Activated T-cell treated with anti-CD3 and anti-CD28 coated beads, Interleukin-2, amount 50 U/mL, for 72 hours (primary cell): ENCODE measurements at regions not wholly inside any gene's neighbourhood (a gene's known extent, or its start where the extent isn't known, plus 50 kb on each side); places are given as distances from the start of the nearest gene placed in this dataset.
A peak's percentile ranks its signal among the peaks of the same experiment; 100 is the strongest.
"Not testable (repeated sequence)": the region's sequence is repeated elsewhere in the genome, so short reads cannot be mapped to it uniquely, and the experiment has no call there.

Source experiments
- ATAC-seq, 2 donors: fragments of 150-1000 bp; cut with Tn5 transposase; replicated peaks in 1 of 2; 2 replicates each; pipeline ENCODE4 v1.10.0; 2021; ENCODE audit warnings: moderate library complexity in 2 of 2, mild to moderate bottlenecking in 1 of 2
- DNase-seq, 2 donors: peaks; one replicate each; pipeline ENCODE4 v3.0.0; 2021 to 2022; ENCODE audit warnings: mixed read lengths in 1 of 2
- H3K27ac Mint-ChIP-seq: one replicate; pipeline ENCODE4 v1.8.0; 2022; ENCODE audit warnings: mild to moderate bottlenecking, moderate library complexity, mixed read lengths
- H3K27me3 Mint-ChIP-seq: one replicate; pipeline ENCODE4 v1.8.0; 2022; ENCODE audit warnings: low read depth, mixed read lengths
- H3K36me3 Mint-ChIP-seq, 2 donors: one replicate each; pipeline ENCODE4 v1.8.0; 2022; ENCODE audit warnings: mixed read lengths in 2 of 2, mild to moderate bottlenecking in 1 of 2; ENCODE audit not compliant: insufficient read depth in 2 of 2
- H3K4me1 Mint-ChIP-seq: one replicate; pipeline ENCODE4 v1.8.0; 2022; ENCODE audit warnings: low read depth, mixed read lengths
- H3K4me3 Mint-ChIP-seq, 2 donors: one replicate each; pipeline ENCODE4 v1.8.0; 2022; ENCODE audit warnings: mild to moderate bottlenecking in 2 of 2, mixed read lengths in 2 of 2, moderate library complexity in 2 of 2
- H3K9me3 Mint-ChIP-seq, 2 donors: one replicate each; pipeline ENCODE4 v1.8.0; 2022; ENCODE audit warnings: mixed read lengths in 2 of 2

- Mint-ChIP-seq H3K27me3 (no peaks in the 10 kb centered on the region), H3K36me3 (no peaks in the 10 kb centered on the region), H3K9me3 (peaks cover 3 to 4% of the 10 kb centered on the region in 2 donors), H3K4me3 (no peak overlapping the region), H3K4me1 (no peaks in the 10 kb centered on the region), H3K27ac (no peak overlapping the region)
- ATAC-seq, result peak in 1 of 2 donors; percentile 35
- peak; percentile 37 to 48 for DNase-seq
Observed at GRCh38 chr14:37985826-37986470, 221.8 kb upstream of the SSTR1 start.

GRCh38 chr14:37988472-37988871 lies 219.2 kb upstream of the SSTR1 start:
- no peak overlapping the region for H3K4me3 Mint-ChIP-seq
- no peaks in the 10 kb centered on the region for H3K9me3 Mint-ChIP-seq
- ATAC-seq (no peak), DNase-seq (no peak)
- no peaks in the 10 kb centered on the region for H3K4me1 Mint-ChIP-seq
- no peak overlapping the region for H3K27ac Mint-ChIP-seq
- no peaks in the 10 kb centered on the region for H3K36me3 Mint-ChIP-seq
- no peaks in the 10 kb centered on the region for H3K27me3 Mint-ChIP-seq

- H3K27ac Mint-ChIP-seq, result no peak overlapping the region
- ATAC-seq, result no peak
Observed at GRCh38 chr14:37991027-37991426, 216.7 kb upstream of the SSTR1 start.

GRCh38 chr14:37992499-37992898 lies 215.2 kb upstream of the SSTR1 start:
- H3K27ac Mint-ChIP-seq, result no peak overlapping the region
- no peaks in the 10 kb centered on the region for H3K9me3 Mint-ChIP-seq
- H3K36me3 Mint-ChIP-seq, result no peaks in the 10 kb centered on the region

More at GRCh38 chr14:37991027-37991426, 216.7 kb upstream of the SSTR1 start:
- Mint-ChIP-seq H3K4me3 (no peak overlapping the region), H3K4me1 (no peaks in the 10 kb centered on the region), H3K36me3 (no peaks in the 10 kb centered on the region), H3K27me3 (no peaks in the 10 kb centered on the region), H3K9me3 (no peaks in the 10 kb centered on the region)
- DNase-seq, result no peak

GRCh38 chr14:37994846-37995372 lies 212.8 kb upstream of the SSTR1 start:
- Mint-ChIP-seq H3K4me3 (no peak overlapping the region), H3K4me1 (no peaks in the 10 kb centered on the region), H3K9me3 (no peaks in the 10 kb centered on the region), H3K36me3 (no peaks in the 10 kb centered on the region), H3K27ac (no peak overlapping the region), H3K27me3 (no peaks in the 10 kb centered on the region)
- ATAC-seq, result no peak
- no peak for DNase-seq

More at GRCh38 chr14:37992499-37992898, 215.2 kb upstream of the SSTR1 start:
- no peaks in the 10 kb centered on the region for H3K27me3 Mint-ChIP-seq
- ATAC-seq, result no peak
- no peak for DNase-seq
- no peaks in the 10 kb centered on the region for H3K4me1 Mint-ChIP-seq
- H3K4me3 Mint-ChIP-seq, result no peak overlapping the region

GRCh38 chr14:37997017-37997416 lies 210.7 kb upstream of the SSTR1 start:
- DNase-seq (no peak), ATAC-seq (no peak)
- H3K36me3 Mint-ChIP-seq, result no peaks in the 10 kb centered on the region
- no peaks in the 10 kb centered on the region for H3K27me3 Mint-ChIP-seq
- no peak overlapping the region for H3K4me3 Mint-ChIP-seq
- H3K4me1 Mint-ChIP-seq, result no peaks in the 10 kb centered on the region
- H3K27ac Mint-ChIP-seq, result no peak overlapping the region
- no peaks in the 10 kb centered on the region for H3K9me3 Mint-ChIP-seq

GRCh38 chr14:38000340-38000739 lies 207.4 kb upstream of the SSTR1 start:
- H3K4me1 Mint-ChIP-seq, result no peaks in the 10 kb centered on the region
- ATAC-seq (no peak), DNase-seq (no peak)
- H3K27me3 Mint-ChIP-seq, result no peaks in the 10 kb centered on the region
- no peak overlapping the region for H3K27ac Mint-ChIP-seq
- no peaks in the 10 kb centered on the region for H3K36me3 Mint-ChIP-seq
- H3K4me3 Mint-ChIP-seq, result no peak overlapping the region
- H3K9me3 Mint-ChIP-seq, result no peaks in the 10 kb centered on the region

- Mint-ChIP-seq H3K4me3 (no peak overlapping the region), H3K9me3 (no peaks in the 10 kb centered on the region), H3K4me1 (no peaks in the 10 kb centered on the region), H3K36me3 (no peaks in the 10 kb centered on the region), H3K27me3 (no peaks in the 10 kb centered on the region), H3K27ac (no peak overlapping the region)
- DNase-seq, result no peak
- no peak for ATAC-seq
Observed at GRCh38 chr14:38001501-38001900, 206.2 kb upstream of the SSTR1 start.

- Mint-ChIP-seq H3K36me3 (no peaks in the 10 kb centered on the region), H3K4me1 (no peaks in the 10 kb centered on the region), H3K4me3 (no peak overlapping the region), H3K9me3 (no peaks in the 10 kb centered on the region), H3K27ac (no peak overlapping the region), H3K27me3 (no peaks in the 10 kb centered on the region)
- DNase-seq (no peak), ATAC-seq (no peak)
Observed at GRCh38 chr14:38003746-38004609, 203.7 kb upstream of the SSTR1 start.

GRCh38 chr14:38004610-38004879 lies 203.2 kb upstream of the SSTR1 start:
- DNase-seq (no peak), ATAC-seq (no peak)
- Mint-ChIP-seq H3K27ac (no peak overlapping the region), H3K9me3 (no peaks in the 10 kb centered on the region), H3K4me3 (no peak overlapping the region), H3K36me3 (no peaks in the 10 kb centered on the region), H3K4me1 (no peaks in the 10 kb centered on the region), H3K27me3 (no peaks in the 10 kb centered on the region)

- H3K4me3 Mint-ChIP-seq, H3K4me1 Mint-ChIP-seq, ATAC-seq, DNase-seq, H3K36me3 Mint-ChIP-seq, H3K9me3 Mint-ChIP-seq, H3K27me3 Mint-ChIP-seq, H3K27ac Mint-ChIP-seq: not testable (repeated sequence)
Observed at GRCh38 chr14:38011156-38011555, 196.5 kb upstream of the SSTR1 start.

- no peak overlapping the region for H3K27ac Mint-ChIP-seq
- peaks cover 9 to 10% of the 10 kb centered on the region in 2 donors for H3K9me3 Mint-ChIP-seq
- ATAC-seq, result no peak
- peaks cover 7% of the 10 kb centered on the region in 2 donors for H3K36me3 Mint-ChIP-seq
- H3K4me3 Mint-ChIP-seq, result no peak overlapping the region
- DNase-seq, result no peak
- H3K4me1 Mint-ChIP-seq, result no peaks in the 10 kb centered on the region
- H3K27me3 Mint-ChIP-seq, result no peaks in the 10 kb centered on the region
Observed at GRCh38 chr14:38012056-38012455, 195.6 kb upstream of the SSTR1 start.

GRCh38 chr14:38016497-38016896 lies 191.2 kb upstream of the SSTR1 start:
- DNase-seq (no peak), ATAC-seq (no peak)
- Mint-ChIP-seq H3K27ac (no peak overlapping the region), H3K4me1 (no peaks in the 10 kb centered on the region), H3K9me3 (peaks cover 5 to 9% of the 10 kb centered on the region in 2 donors), H3K4me3 (no peak overlapping the region), H3K27me3 (no peaks in the 10 kb centered on the region), H3K36me3 (peaks cover 4 to 7% of the 10 kb centered on the region in 2 donors)
